NCI-H524 treated with DMSO at 0.1 percent for 48 hours (cell line): ENCODE measurements at regions not wholly inside any gene's neighbourhood (a gene's known extent, or its start where the extent isn't known, plus 50 kb on each side); places are given as distances from the start of the nearest gene placed in this dataset.

Experiments
- DNase-seq: peaks from one replicate; lab custom pipeline; 2025; lab: John Stamatoyannopoulos, UW

DNA sequence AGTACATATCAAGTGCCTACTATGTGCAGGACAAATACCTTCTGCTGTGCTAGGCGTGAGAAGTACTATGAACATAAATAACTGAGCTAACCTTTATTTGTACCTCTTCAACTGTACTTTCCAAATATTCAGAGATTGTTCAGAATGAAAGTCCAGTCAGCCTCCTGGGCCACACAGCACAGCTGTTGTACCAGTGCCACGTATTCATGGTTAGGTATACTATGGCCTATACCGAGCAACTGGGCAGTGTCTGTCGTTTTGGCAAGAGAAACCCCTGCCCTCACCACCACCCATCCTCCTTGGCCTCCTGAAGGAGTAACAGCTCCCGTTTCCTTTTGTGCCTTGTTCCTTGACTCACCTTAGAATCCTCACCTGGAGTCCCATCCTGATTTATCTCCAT, 53.0 kb downstream of the RASSF10 start:
- DNase-seq, result no peak

DNA sequence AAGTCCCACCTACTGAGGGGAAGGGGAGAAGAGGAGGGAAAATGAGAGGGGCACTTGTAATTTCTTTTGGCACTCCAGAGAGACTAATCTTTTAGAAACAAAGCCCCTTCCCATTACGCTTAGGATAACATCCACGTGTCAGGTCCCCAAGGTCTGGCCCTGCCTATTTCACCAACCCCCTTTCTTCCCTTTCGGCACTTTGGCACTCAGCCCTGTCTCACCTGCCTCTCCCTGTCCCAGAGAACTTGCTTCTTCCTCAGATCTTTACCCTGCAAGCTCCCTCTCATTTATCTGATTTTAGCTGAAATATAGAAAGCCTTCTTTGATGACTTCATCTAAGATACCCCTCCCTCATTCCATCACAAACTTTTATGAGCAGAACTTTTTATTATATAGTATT, 55.5 kb downstream of the RASSF10 start:
- no peak for DNase-seq

DNA sequence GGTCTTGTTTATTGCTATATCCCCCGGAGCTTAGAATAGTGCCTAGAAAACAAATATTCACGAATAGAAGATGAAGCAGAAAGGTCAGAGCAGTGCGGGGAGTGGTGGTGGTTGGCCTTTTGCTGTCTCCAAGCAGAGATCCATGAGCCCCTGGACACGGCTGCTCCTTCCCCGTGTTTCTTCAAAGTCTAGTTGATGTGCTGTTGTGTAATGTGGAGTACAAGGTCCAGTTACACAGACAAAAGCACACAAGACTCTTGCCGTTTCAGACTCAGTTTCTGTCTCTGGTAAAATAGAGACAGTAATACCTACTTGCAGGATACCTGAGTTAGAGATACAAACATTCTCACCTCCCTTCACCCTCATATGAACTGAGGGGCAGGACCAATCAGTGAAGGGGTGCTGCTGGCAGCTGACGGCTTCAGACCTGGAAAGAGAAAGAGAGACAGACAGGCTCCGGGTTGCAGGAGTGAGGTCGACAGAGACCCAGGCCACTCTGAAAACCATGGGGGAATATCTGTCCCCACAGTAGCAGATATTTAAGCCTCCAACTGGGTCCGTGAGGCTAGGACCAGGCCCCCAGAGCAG, 56.2 kb downstream of the RASSF10 start:
- DNase-seq, result no peak

DNA sequence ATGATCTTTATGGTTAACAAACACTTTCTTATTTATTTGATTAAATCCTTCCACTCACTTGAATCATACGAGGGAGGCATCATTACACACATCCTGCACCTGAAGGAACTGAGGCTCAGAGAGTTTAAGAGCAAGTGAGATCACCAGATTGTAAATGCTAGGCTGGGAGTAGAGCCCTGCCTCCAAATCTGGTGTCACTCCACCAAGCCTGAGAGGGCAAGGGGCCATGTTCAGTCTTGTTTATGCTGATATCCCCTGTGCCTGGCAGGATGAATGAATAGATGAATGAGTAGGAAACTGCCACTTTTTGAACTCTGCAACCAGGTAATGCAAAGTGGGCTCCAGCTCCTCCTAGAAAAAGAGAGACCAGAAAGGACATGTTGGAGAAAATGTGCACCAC, 59.1 kb downstream of the RASSF10 start:
- no peak for DNase-seq

DNA sequence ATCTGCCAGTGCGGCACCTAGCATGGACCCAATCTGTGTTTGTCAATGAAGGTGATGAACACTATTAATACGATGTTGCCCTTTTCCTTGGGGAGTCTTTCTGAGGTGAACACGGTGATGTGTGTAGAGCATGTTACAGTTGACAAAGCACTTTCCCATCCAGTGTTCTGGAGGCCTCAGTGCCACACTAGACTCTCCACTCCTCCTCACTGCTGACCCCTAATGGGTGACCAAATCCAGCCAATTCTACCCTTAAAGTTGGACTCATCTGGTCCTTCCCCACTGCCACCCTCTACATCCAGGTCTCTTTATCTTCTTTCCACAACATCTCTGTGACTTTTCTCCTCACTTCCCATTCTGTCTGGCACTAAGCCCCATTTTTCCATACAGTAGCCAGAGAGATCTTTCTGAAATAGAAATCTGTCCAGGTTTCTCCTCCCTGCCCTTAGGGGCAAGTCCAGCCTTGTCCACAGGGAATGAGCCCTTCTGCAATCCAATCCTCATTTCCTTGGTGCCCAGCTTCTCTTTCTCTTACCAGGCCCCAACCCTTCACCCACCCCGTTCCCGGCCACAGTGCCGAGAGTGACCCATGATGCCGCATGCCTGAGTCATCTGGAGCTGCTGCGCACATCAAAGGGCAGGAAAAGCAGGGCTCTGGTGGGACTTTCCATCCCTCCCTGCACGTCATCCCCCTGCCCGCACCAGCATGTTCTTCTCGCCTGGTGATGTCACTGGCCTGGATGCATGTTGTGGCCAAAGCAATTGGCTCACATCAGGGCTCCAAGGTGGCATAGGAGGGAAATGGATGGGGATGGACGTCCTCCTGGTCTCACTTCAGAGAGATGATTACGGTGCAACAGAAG, 64.2 kb downstream of the RASSF10 start:
- DNase-seq, result no peak

DNA sequence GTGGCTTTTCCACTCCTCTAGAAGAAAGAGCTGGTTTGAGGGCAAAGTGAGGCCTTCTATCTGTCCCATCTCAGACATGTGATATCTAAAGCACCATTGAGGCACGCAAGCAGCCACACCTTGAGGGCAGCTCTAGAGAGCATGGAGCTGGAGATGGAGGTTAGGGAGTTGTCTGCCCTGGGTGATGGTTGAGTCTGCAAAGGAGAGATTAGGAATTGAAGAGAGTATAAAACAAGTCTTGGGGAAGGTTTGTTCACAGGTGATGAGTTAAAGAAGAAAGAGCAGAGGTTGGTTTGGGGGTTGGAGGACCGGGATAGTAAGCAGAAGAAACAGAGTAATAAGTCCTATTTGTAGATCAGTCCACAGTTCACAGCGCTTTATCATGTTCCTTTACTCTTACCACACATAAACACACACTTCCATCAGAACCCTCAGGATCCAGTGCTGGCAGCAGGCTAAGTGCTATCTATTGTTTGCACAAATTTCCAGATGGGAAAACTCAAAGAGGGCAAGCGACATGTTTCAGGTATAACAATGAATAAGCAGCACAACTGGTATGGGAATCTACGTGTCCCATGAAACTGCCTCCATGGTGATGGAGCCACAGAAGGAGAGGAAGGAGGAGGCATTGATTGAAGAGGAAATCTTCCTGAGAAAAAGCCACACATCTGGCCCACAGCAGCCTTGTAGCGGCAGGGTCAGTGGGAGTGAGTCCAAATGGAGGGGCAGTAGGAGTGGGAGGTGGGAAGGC, 65.8 kb downstream of the RASSF10 start:
- DNase-seq, result no peak

DNA sequence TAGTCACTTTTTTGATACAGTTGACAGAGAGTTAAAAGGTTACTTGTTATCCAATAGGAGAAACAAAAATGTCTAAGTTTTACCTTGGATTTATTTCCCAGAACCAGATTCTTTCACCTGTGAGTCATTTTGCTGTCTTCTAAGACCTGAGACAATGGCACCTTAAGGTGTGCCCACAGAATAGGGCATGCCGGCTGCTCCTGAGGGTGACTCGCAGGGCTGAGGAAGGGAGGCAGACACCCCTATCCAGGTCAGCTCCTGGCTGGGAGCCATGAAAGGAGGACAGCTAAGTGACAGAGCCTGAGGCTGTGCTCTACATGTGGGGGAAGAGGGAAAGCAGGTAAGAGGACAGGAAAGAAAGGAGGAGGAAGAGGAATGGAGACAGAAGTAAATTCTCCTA, 67.8 kb downstream of the RASSF10 start:
- no peak for DNase-seq

DNA sequence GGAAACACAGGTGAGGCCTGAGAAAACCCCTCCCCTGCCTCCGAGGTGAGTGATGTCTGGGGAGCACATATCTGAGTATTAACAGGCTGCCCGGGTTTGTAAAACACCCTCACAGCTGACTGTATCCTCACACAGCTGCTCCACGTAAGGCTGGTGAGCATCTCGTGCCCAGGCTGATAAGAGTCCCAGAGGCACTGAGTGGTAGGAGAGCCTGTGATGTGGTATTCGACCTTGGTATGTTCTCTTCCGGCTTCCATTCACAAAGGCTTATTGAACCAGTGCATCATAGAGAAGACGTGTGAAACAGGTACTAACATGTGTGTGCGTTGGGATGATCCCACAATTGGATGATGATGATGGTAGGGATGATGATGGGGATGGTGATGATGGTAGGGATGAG, 71.7 kb downstream of the RASSF10 start:
- no peak for DNase-seq

DNA sequence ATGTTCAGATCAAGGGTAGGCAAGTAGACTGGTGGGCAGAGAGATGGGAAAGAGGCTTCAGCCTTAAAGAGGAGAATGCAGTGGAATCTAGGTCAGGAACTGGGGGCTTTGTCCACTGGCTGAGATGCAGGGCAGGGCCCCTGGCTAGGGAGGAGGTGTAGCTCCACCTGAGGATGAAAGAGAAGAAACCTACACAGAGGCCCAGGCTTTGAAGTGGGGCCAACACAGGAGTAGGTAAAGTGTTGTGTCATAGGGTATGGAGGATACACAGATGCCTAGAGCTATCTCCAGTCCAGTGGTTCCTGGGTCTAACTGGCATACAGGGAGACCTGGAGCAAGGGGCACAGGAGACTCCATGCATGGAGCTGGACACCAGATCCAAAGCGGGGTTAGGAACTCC, 73.5 kb downstream of the RASSF10 start:
- no peak for DNase-seq

DNA sequence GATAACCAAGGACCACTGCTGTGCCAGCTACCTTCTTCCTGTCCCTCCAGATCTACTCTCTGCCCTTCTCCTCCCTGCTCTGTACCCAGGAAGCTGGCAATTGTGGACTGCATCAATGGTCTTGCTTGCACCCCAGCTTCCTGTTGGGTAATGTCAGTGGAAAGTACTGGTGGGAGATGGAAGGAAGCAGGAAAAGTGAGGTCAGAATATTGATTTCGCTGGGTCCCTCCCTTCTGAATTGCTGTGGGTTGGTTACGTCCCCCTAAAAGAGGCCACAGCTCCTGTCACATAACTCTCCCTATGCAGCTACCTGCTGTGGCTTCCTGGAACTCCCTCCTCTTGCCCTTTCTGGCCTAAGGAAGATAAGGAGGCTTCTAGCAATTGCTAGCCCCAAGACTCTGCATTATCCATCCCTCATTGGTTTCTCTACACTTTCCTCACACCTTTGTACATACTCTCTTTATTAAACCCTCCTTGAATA, 81.2 kb downstream of the RASSF10 start:
- DNase-seq, result no peak

DNA sequence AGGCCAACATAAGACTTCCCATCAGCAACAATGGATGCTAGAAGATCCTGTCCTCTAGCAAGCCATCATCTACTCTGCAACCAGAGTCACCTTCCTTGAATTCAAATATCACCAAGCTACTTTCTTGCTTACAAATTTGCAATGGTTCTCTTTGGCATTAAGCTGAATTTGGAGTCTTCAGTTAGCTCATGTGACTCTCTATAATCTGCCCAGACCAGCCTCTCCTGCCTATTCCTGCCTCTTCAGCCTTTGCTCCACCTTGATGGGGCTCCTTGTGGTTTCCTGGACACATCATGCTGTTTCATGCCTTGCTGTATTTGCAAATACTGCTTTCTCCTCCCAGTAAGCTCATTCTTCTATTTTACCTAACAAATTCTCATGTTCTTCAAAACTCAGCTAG, 82.3 kb downstream of the RASSF10 start:
- no peak for DNase-seq

DNA sequence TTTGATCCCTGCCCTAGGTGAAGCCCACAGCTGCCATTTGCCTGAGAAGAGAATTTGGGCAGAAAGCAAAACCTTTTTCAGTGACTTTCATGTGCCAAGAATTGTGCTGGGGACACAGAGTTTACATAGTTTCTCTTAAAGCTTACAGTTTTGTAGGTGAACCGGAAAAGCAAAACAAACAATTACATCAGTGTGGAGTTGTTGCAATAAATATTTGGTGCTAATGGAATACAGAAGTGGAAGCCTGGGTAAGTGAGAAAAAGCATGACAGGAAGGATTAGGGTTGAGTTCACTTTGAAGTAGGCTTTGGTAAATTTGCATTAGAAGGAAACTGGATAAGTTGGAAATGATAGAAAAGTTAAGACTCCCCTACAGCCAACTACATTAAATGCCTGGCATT, 82.7 kb downstream of the RASSF10 start:
- DNase-seq, result no peak

DNA sequence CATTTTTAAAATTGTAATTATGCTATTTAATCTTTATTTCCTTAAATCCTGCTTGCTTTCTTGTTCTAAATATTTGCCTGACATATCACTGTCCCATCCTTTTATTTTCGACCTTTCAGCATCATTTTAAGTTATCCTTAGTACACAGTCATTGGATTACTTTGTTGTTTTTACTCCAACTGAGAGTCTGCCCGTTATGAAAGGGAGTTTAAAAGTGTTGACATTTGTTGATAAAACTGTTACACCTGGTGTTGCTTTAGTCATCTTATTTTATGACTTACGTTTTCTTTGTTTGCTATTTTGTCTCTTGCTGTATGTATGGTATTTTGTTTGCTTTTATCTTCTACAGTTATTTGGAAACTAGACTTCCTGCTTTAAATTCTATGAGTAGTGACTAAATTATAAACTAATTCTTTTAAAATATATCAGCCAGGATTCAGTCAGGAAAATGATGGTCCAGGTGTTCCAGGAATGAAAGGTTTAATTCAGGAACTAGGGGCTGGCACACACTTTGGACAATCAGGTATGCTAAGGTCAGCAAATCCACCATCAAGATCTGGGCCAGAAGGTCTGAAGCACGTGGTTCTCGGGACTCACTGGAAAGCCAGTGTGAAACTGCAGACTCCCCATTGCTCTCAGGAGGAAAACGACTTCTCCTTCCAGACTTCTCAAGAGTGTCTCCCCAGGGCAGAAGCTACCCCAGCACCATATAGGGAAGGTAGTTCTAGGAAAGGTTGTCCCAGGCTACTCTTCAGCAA, 86.0 kb downstream of the RASSF10 start:
- no peak for DNase-seq

DNA sequence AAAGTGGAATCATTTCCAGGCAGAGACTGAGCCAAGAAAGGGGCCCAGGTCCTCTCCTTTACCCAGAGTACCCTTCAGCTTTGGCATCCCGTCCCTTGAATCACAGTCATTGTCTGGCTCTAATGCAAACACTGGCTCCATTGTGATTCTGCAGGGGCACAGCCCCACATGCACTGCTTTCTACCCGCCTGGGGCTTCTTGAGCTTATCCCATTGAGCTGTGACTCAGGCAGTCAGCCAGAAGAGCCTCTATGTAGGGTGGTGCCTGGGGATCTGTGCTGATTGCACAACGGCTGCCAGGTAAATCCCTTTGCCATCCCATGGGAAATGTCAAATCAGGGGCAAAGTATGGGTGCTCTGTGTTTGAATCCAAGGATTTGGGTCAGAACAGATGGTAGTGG, 88.9 kb downstream of the RASSF10 start:
- DNase-seq, result no peak

DNA sequence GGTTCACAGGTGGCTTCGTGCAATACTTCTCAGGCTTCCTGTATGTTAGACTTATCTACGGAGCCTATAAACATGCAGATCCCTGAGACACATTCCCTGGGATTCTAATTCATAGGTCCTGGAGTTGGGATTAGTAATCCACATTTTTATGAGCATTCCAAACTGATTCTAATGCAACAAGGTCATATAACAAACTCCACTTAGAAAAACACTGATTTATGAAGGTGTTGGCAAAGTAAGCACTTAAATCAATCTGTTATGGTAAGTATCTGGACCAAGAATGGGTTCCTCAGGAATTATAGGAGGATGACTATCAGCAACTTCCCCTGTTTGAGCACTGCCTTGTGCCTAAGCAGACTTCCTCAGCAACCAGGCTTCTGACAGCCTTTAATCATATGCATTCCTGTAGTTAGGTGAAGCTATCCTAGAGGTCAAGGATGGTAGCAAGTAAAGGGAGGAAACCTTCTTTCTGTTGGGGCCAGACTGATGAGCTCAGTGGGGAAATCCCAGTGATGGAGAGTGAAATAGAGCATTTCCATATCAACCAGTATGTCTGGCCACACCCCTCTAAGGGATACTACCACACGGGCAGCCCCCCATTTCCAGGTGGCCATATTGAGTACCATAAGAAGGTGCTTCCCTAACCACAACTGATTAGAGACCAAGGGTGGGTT, 89.6 kb downstream of the RASSF10 start:
- no peak for DNase-seq

DNA sequence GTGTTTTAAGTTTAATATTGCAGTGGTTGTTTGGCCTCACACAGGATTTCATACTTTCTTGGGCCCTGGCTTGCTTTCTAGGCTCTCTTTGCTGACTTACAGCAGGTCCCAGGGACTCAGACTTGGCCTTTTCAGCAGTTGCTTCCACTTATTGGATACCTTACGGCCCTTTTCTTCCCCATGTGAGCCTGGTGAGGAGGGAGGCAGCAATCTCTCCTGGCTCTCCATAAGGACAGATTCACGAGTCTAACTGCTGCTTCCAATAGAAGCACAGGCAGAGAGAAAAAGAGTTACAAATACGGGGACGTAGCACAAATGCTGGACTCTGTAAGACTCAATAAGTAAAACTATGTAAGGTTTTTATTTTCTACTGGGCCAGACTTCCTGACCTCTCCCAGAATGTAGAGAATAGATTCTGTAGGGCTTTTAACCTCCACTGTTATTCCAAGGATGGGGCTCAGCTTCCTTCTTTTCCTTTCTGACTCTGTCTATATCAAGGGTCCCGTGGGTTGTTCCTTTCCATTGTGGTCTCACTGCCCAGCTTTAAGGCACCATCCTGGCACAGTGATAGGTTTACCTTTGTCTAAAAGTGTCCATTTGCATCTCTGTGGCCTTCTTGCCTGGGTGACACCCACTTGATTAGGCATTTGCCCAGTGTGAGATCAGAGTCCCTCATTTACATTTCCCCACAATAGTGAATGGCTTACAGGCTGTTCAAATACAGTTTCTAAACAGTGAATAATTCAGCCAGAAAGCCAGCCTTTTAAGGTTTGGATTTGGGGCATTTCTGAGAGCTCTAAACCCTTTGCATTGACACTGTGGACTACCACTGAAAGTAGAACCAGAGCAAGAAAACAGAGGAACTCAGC, 92.8 kb downstream of the RASSF10 start:
- DNase-seq, result no peak

DNA sequence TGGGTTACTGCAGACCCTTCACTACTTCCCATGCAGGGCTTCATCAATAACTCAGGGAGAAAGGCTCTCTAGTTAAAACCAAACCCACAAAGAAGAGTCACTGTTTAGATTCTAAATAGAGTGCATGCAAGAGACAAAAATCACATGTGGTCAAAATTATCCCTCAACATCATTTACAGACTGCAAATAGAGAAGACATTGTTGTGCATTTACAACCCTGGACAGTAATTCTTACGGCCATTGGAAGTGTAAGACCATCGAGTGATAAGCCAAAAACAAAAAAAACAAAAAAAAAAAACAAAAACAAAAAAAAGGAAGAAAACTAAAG, 93.4 kb downstream of the RASSF10 start:
- no peak for DNase-seq

DNA sequence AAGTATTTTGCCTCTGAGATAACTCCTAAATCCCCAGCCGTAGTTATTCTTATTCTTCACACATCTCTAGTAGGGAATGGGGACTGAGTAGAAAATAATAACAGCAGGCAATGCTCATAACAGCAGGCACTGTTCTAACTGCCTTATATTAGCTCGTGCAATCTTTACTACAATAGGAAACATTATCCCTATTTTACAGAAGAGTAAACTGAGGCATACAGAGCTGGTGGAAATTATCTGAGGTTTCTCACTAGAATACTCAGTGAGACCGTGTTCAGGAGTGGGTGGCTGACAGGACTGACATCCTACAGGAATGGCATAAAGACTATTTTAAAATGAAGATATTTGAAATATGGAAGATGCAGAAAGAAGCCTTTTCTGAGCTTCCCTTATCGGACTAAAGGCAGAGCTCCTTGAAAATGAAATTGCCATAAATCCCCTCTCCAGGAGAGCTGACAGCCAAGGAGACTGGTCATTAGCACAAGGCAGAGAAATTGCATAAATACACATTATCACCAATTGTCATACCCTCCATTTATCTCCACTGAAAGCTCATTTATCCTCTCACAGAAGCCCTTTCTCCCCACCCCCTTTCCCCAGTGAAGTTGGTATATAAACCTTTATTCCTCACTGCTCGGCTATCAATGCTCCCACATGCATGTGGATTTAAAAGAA, 93.9 kb downstream of the RASSF10 start:
- no peak for DNase-seq

DNA sequence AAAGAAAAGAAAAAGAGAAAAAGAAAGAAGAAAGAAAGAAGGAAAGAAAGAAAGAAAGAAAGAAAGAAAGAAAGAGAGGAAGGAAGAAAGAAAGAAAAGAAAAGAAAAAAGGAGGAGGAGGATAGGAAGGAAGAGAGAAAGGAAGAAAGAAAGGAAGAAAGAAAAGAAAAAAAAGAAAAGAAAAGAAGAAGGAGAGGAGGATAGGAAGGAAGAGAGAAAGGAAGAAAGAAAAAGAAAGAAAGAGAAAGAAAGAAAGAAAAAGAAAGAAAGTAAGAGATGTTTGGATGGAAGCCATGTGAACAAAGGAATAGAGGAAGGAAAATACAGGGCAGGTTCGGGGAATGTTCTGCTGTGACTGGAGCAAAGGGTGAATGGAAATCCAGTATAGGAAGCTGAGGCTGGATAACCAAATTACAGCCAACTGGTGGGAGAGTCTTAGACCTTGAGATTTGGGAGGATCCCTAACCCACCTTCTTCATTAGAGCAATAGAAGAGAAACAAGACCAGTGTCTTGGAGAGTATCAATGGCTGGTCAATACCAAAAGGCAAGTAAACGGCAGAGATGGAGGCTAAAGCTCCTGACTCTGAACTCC, 94.9 kb downstream of the RASSF10 start:
- no peak for DNase-seq
